ENCODE measurements at regions not wholly inside any gene's neighbourhood (a gene's known extent, or its start where the extent isn't known, plus 50 kb on each side); places are given as distances from the start of the nearest gene placed in this dataset.

GRCh38 chr1:25063591-25064416 lies 133.7 kb upstream of the RUNX3 start:
- intact Hi-C loops (cut with micrococcal nuclease; ENCODE audit: unreplicated experiment) (no loop called here), in situ Hi-C loops (cut with HindIII; ENCODE audit: low pct_unique_long_range_greater_than_20kb, low sequenced_read_pairs) (no loop called here)
- BruUV-seq (replicated peaks) = no TSS peak
- DNase-seq (ENCODE audit: low read depth, low spot score) = no peak
- Histone ChIP-seq H3K4me1 (ENCODE audit: control insufficient read depth, insufficient read depth, low read length) (peaks cover 5% of the 10 kb centered on the region; the same call in 1 of the 2 replicates), H3K36me3 (ENCODE audit: control insufficient read depth, insufficient read depth, low read length) (no peaks in the 10 kb centered on the region), H3K4me3 (ENCODE audit: low read depth in 2 of 2, low read length in 2 of 2) (no peak overlapping the region), H3K27me3 (ENCODE audit: control insufficient read depth, insufficient read depth, low read length) (no peaks in the 10 kb centered on the region), H3K27ac (ENCODE audit: low read length) (no peak overlapping the region), H3K9me3 (ENCODE audit: control insufficient read depth, insufficient read depth, low read depth, low read length) (no peaks in the 10 kb centered on the region)
- CTCF ChIA-PET = no interaction called here
- POLR2A ChIA-PET = interaction anchor here (0.6 kb wide), 1 partner anchor 203 kb away, joined by 3 read pairs; no protein-coding TSS in a partner anchor
- no peak for TF ChIP-seq POLR2AphosphoS5 (IDR thresholded peaks at IDR 0.05; ENCODE audit: low read depth, low read length)
- no peak for TF ChIP-seq SIN3A (IDR thresholded peaks at IDR 0.05; ENCODE audit: borderline replicate concordance, insufficient read depth, low read depth, low read length)
- no peak for TF ChIP-seq TCF7L2 (IDR thresholded peaks at IDR 0.05; ENCODE audit: low read depth, low read length)
- no peak for TF ChIP-seq REST (IDR thresholded peaks at IDR 0.05; ENCODE audit: insufficient read depth in 1 of 2, low read depth in 2 of 2, low read length in 1 of 2)
- no peak for TF ChIP-seq CTCF (IDR thresholded peaks at IDR 0.05)
- no peak for ATAC-seq

GRCh38 chr1:25062621-25063255 lies 132.7 kb upstream of the RUNX3 start:
- H3K27ac ChIP-seq (ENCODE audit: low read length) = no peak overlapping the region
- peaks cover 5% of the 10 kb centered on the region; the same call in 1 of the 2 replicates for H3K4me1 ChIP-seq (ENCODE audit: control insufficient read depth, insufficient read depth, low read length)
- peaks cover 2% of the 10 kb centered on the region; the same call in 1 of the 2 replicates for H3K27me3 ChIP-seq (ENCODE audit: control insufficient read depth, insufficient read depth, low read length)
- ChIA-PET POLR2A (no interaction called here), CTCF (interaction anchor here (0.6 to 0.7 kb wide), 2 partner anchors 662 to 941 kb away, joined by 3 to 4 read pairs; no protein-coding TSS in a partner anchor)
- no peaks in the 10 kb centered on the region for H3K36me3 ChIP-seq (ENCODE audit: control insufficient read depth, insufficient read depth, low read length)
- no peaks in the 10 kb centered on the region for H3K9me3 ChIP-seq (ENCODE audit: control insufficient read depth, insufficient read depth, low read depth, low read length)
- ATAC-seq (no peak), DNase-seq (ENCODE audit: low read depth, low spot score) (no peak)
- in situ Hi-C loops (cut with HindIII; ENCODE audit: low pct_unique_long_range_greater_than_20kb, low sequenced_read_pairs) = no loop called here
- intact Hi-C loops (cut with micrococcal nuclease; ENCODE audit: unreplicated experiment) = no loop called here
- TF ChIP-seq CTCF (IDR thresholded peaks at IDR 0.05) = no peak
- no peak for TF ChIP-seq REST (IDR thresholded peaks at IDR 0.05; ENCODE audit: insufficient read depth in 1 of 2, low read depth in 2 of 2, low read length in 1 of 2)
- no peak for TF ChIP-seq TCF7L2 (IDR thresholded peaks at IDR 0.05; ENCODE audit: low read depth, low read length)
- TF ChIP-seq POLR2AphosphoS5 (IDR thresholded peaks at IDR 0.05; ENCODE audit: low read depth, low read length) = no peak
- no peak for TF ChIP-seq SIN3A (IDR thresholded peaks at IDR 0.05; ENCODE audit: borderline replicate concordance, insufficient read depth, low read depth, low read length)
- H3K4me3 ChIP-seq (ENCODE audit: low read depth in 2 of 2, low read length in 2 of 2) = no peak overlapping the region
- no TSS peak for BruUV-seq (replicated peaks)
